HG03139 (cell line): ENCODE measurements at regions not wholly inside any gene's neighbourhood (a gene's known extent, or its start where the extent isn't known, plus 50 kb on each side); places are given as distances from the start of the nearest gene placed in this dataset.
"Not testable (repeated sequence)": the region's sequence is repeated elsewhere in the genome, so short reads cannot be mapped to it uniquely, and the experiment has no call there.

Experiments used
- ATAC-seq: cut with Tn5 transposase; IDR thresholded peaks from one replicate; pipeline ENCODE4 v1.9.1; 2021; ENCODE audit not compliant: unreplicated experiment

- ATAC-seq: no peak
These were observed 926.4 kb upstream of the SLC35B3 start for GRCh38 chr6:9361749-9362148.

- no peak for ATAC-seq
These were observed 925.5 kb upstream of the SLC35B3 start for GRCh38 chr6:9360881-9361280.

GRCh38 chr6:9347608-9348007 is 912.3 kb upstream of the SLC35B3 start:
- ATAC-seq: no peak

- ATAC-seq: no peak
These were observed 911.6 kb upstream of the SLC35B3 start for GRCh38 chr6:9346923-9347322.

GRCh38 chr6:9335431-9335830 is 900.1 kb upstream of the SLC35B3 start:
- no peak for ATAC-seq

- no peak for ATAC-seq
These were observed 899.6 kb upstream of the SLC35B3 start for GRCh38 chr6:9334979-9335378.

- ATAC-seq: no peak
These were observed 897.0 kb upstream of the SLC35B3 start for GRCh38 chr6:9332241-9332780.

- no peak for ATAC-seq
These were observed 881.5 kb upstream of the SLC35B3 start for GRCh38 chr6:9316831-9317230.

- ATAC-seq: no peak
These were observed 880.8 kb upstream of the SLC35B3 start for GRCh38 chr6:9315966-9316650.

GRCh38 chr6:9308284-9308683 is 872.9 kb upstream of the SLC35B3 start:
- ATAC-seq: no peak

GRCh38 chr6:9307786-9308185 is 872.4 kb upstream of the SLC35B3 start:
- no peak for ATAC-seq

GRCh38 chr6:9307187-9307586 is 871.8 kb upstream of the SLC35B3 start:
- ATAC-seq: no peak

- no peak for ATAC-seq
These were observed 860.3 kb upstream of the SLC35B3 start for GRCh38 chr6:9295644-9296043.

GRCh38 chr6:9292975-9293374 is 857.6 kb upstream of the SLC35B3 start:
- no peak for ATAC-seq

GRCh38 chr6:9290342-9290741 is 855.0 kb upstream of the SLC35B3 start:
- not testable (repeated sequence) for ATAC-seq

- no peak for ATAC-seq
These were observed 837.3 kb upstream of the SLC35B3 start for GRCh38 chr6:9272671-9273070.

GRCh38 chr6:9266741-9267140 is 831.4 kb upstream of the SLC35B3 start:
- ATAC-seq: no peak

- ATAC-seq: no peak
These were observed 821.9 kb upstream of the SLC35B3 start for GRCh38 chr6:9257215-9257614.

GRCh38 chr6:9254251-9254650 is 818.9 kb upstream of the SLC35B3 start:
- no peak for ATAC-seq

GRCh38 chr6:9252799-9253198 is 817.5 kb upstream of the SLC35B3 start:
- ATAC-seq: no peak

GRCh38 chr6:9250852-9251251 is 815.5 kb upstream of the SLC35B3 start:
- no peak for ATAC-seq

GRCh38 chr6:9248133-9248532 is 812.8 kb upstream of the SLC35B3 start:
- no peak for ATAC-seq

- ATAC-seq: no peak
These were observed 805.5 kb upstream of the SLC35B3 start for GRCh38 chr6:9240861-9241260.
